IMR-90 (cell line): ENCODE measurements at regions not wholly inside any gene's neighbourhood (a gene's known extent, or its start where the extent isn't known, plus 50 kb on each side); places are given as distances from the start of the nearest gene placed in this dataset.

ENCODE experiments used
- ATAC-seq: fragments of 200-7000 bp; cut with Tn5 transposase; 2 replicates; pipeline ENCODE4 v1.9.1; 2020; ENCODE audit warnings: low read depth, mild to moderate bottlenecking, moderate library complexity
- BruUV-seq: library from RNA; stranded (reverse); fragments of 400-500 nt; replicated peaks from 2 replicates; lab custom pipeline; 2021; lab: Mats Ljungman, UMichigan
- CTCF ChIA-PET: fragments of 300-600 bp; formaldehyde crosslinking; extraction: SDS; loops from one replicate; lab custom pipeline; 2021; ENCODE audit warnings: antibody characterized with exemption; lab: Yijun Ruan, JAX
- POLR2A ChIA-PET: fragments of 300-600 bp; sonication (Branson Sonifier 250); formaldehyde crosslinking; loops from one replicate; lab custom pipeline; 2022; ENCODE audit warnings: antibody characterized with exemption; ENCODE audit not compliant: unreplicated experiment; lab: Charles Lee
- DNase-seq: peaks from one replicate; pipeline ENCODE4 v3.0.0; 2013
- H2AFZ ChIP-seq: replicated peaks from 2 replicates; pipeline ENCODE3; 2013; ENCODE audit warnings: low read length, mild to moderate bottlenecking; ENCODE audit not compliant: poor library complexity
- H2AK5ac ChIP-seq: 2 replicates; pipeline ENCODE4 v1.6.1; 2013; ENCODE audit warnings: low read depth, low read length, inconsistent platforms
- H2AK9ac ChIP-seq: replicated peaks from 2 replicates; pipeline ENCODE3; 2013; ENCODE audit warnings: mild to moderate bottlenecking, low read depth, low read length, moderate library complexity; ENCODE audit not compliant: poor library complexity
- H2BK120ac ChIP-seq: 2 replicates; pipeline ENCODE4 v1.6.1; 2013; ENCODE audit warnings: low read depth, low read length, inconsistent platforms
- H2BK15ac ChIP-seq: 3 replicates; pipeline ENCODE4 v1.6.1; 2013; ENCODE audit warnings: low read depth, low read length, inconsistent platforms
- H2BK20ac ChIP-seq: 2 replicates; pipeline ENCODE4 v1.6.1; 2013; ENCODE audit warnings: low read depth, mild to moderate bottlenecking, inconsistent platforms, low read length, moderate library complexity
- H2BK5ac ChIP-seq: 2 replicates; pipeline ENCODE4 v1.6.1; 2013; ENCODE audit warnings: mild to moderate bottlenecking, low read depth, low read length, inconsistent platforms; ENCODE audit not compliant: poor library complexity, severe bottlenecking
- H3K14ac ChIP-seq: replicated peaks from 2 replicates; pipeline ENCODE4 v1.6.1; 2013; ENCODE audit warnings: low read depth, low read length, inconsistent platforms
- H3K18ac ChIP-seq: 2 replicates; pipeline ENCODE4 v1.6.1; 2013; ENCODE audit warnings: low read depth, low read length, control low read depth
- H3K23ac ChIP-seq: 2 replicates; pipeline ENCODE4 v1.6.1; 2013; ENCODE audit warnings: low read depth, low read length, inconsistent platforms
- H3K27ac ChIP-seq: 2 replicates; pipeline ENCODE4 v1.5.1; 2013; ENCODE audit warnings: mild to moderate bottlenecking, control low read depth, low read length; ENCODE audit not compliant: insufficient read depth
- H3K27me3 ChIP-seq: 2 replicates; pipeline ENCODE4 v1.6.1; 2013; ENCODE audit warnings: low read length; ENCODE audit not compliant: control insufficient read depth, insufficient read depth
- H3K36me3 ChIP-seq: 2 replicates; pipeline ENCODE4 v1.6.1; 2013; ENCODE audit warnings: low read length, mixed read lengths; ENCODE audit not compliant: control insufficient read depth, insufficient read depth
- H3K4ac ChIP-seq: 2 replicates; pipeline ENCODE4 v1.6.1; 2013; ENCODE audit warnings: low read depth, low read length, inconsistent platforms
- H3K4me1 ChIP-seq: 2 replicates; pipeline ENCODE4 v1.6.1; 2013; ENCODE audit warnings: low read length, mixed read lengths; ENCODE audit not compliant: control insufficient read depth, insufficient read depth
- H3K4me2 ChIP-seq: 2 replicates; pipeline ENCODE4 v1.6.1; 2013; ENCODE audit warnings: low read depth, mild to moderate bottlenecking, control low read depth, low read length, moderate library complexity
- H3K4me3 ChIP-seq: 2 replicates; pipeline ENCODE4 v1.5.1; 2013; ENCODE audit warnings: low read depth, mild to moderate bottlenecking, control low read depth, low read length, moderate library complexity; ENCODE audit not compliant: insufficient read depth
- H3K56ac ChIP-seq: 2 replicates; pipeline ENCODE4 v1.6.1; 2013; ENCODE audit warnings: low read length, inconsistent platforms; ENCODE audit not compliant: insufficient read depth; ENCODE audit errors: extremely low read depth
- H3K79me1 ChIP-seq, 2 experiments: 2 replicates each; pipeline ENCODE4 v1.6.1; 2013; ENCODE audit warnings: low read length in 2 of 2, inconsistent platforms in 1 of 2, low read depth in 1 of 2
- H3K9ac ChIP-seq: 2 replicates; pipeline ENCODE4 v1.6.1; 2013; ENCODE audit warnings: low read depth, low read length, control low read depth
- H3K9me1 ChIP-seq: 2 replicates; pipeline ENCODE4 v1.6.1; 2013; ENCODE audit warnings: low read length, inconsistent platforms; ENCODE audit not compliant: insufficient read depth
- H3K9me3 ChIP-seq: 2 replicates; pipeline ENCODE4 v1.6.1; 2013; ENCODE audit warnings: low read length; ENCODE audit not compliant: control insufficient read depth, insufficient read depth
- H4K20me1 ChIP-seq: 2 replicates; pipeline ENCODE4 v1.6.1; 2013; ENCODE audit warnings: low read length, inconsistent platforms; ENCODE audit not compliant: insufficient read depth
- H4K5ac ChIP-seq: 2 replicates; pipeline ENCODE4 v1.6.1; 2013; ENCODE audit warnings: mild to moderate bottlenecking, low read depth, low read length, control low read depth
- H4K8ac ChIP-seq, 2 experiments: 2 replicates each; pipeline ENCODE4 v1.6.1; 2013; ENCODE audit warnings: low read depth in 2 of 2, low read length in 2 of 2, control low read depth in 1 of 2, inconsistent platforms in 1 of 2
- H4K91ac ChIP-seq: 2 replicates; pipeline ENCODE4 v1.6.1; 2013; ENCODE audit warnings: low read depth, low read length, inconsistent platforms; ENCODE audit not compliant: insufficient read depth
- BHLHE40 ChIP-seq: fragments of 150-350 bp; IDR thresholded peaks from 2 replicates; pipeline ENCODE4 v1.6.1; 2016; ENCODE audit warnings: mild to moderate bottlenecking, low read depth, low read length
- CEBPB ChIP-seq: IDR thresholded peaks from 2 replicates; pipeline ENCODE4 v1.6.1; 2012; ENCODE audit warnings: low read depth, low read length, improper control_type of control experiment
- CHD1 ChIP-seq: IDR thresholded peaks from 2 replicates; pipeline ENCODE4 v1.6.1; 2012; ENCODE audit warnings: low read depth, low read length, improper control_type of control experiment
- FOS ChIP-seq: fragments of 150-350 bp; IDR thresholded peaks from 2 replicates; pipeline ENCODE4 v1.6.1; 2016; ENCODE audit warnings: low read depth, low read length
- MAFK ChIP-seq: IDR thresholded peaks from 2 replicates; pipeline ENCODE4 v1.6.1; 2012; ENCODE audit warnings: low read depth, low read length, improper control_type of control experiment
- MAZ ChIP-seq: IDR thresholded peaks from 2 replicates; pipeline ENCODE4 v1.6.1; 2012; ENCODE audit warnings: low read depth, mild to moderate bottlenecking, low read length, improper control_type of control experiment, moderate library complexity, borderline replicate concordance
- MXI1 ChIP-seq: IDR thresholded peaks from 2 replicates; pipeline ENCODE4 v1.6.1; 2012; ENCODE audit warnings: low read depth, mild to moderate bottlenecking, low read length, moderate library complexity, borderline replicate concordance
- NFE2L2 ChIP-seq: fragments of 150-350 bp; IDR thresholded peaks from 2 replicates; pipeline ENCODE4 v1.6.1; 2016; ENCODE audit warnings: low read depth, mild to moderate bottlenecking, low read length
- POLR2A ChIP-seq: IDR thresholded peaks from 2 replicates; pipeline ENCODE4 v1.6.1; 2012; ENCODE audit warnings: mild to moderate bottlenecking, low read depth, low read length
- RAD21 ChIP-seq: IDR thresholded peaks from 2 replicates; pipeline ENCODE4 v1.6.1; 2012; ENCODE audit warnings: low read length, improper control_type of control experiment
- RCOR1 ChIP-seq: IDR thresholded peaks from 2 replicates; pipeline ENCODE4 v1.6.1; 2012; ENCODE audit warnings: mild to moderate bottlenecking, low read length, improper control_type of control experiment; ENCODE audit not compliant: insufficient replicate concordance
- RFX5 ChIP-seq: IDR thresholded peaks from 2 replicates; pipeline ENCODE4 v1.8.0; 2012; ENCODE audit warnings: low read depth, mild to moderate bottlenecking, low read length, moderate library complexity
- SMC3 ChIP-seq: fragments of 150-350 bp; IDR thresholded peaks from 2 replicates; pipeline ENCODE4 v1.6.1; 2016; ENCODE audit warnings: low read depth, mild to moderate bottlenecking, antibody characterized with exemption, low read length, moderate library complexity
- WGBS, 2 experiments: methylation state at CpG; one replicate each; pipeline versions ENCODE4 v1.1.5 to v1.1.7; 2013; ENCODE audit warnings: missing lambda C conversion rate in 2 of 2; ENCODE audit not compliant: insufficient read length in 1 of 2; ENCODE audit errors: extremely low coverage in 2 of 2; 5-methylcytosine and 5-hydroxymethylcytosine counted together
- dilution Hi-C: fragments of 300-500 bp; cut with HindIII; formaldehyde crosslinking; loops from one replicate; pipeline ENCODE4 v1.14.3; 2018; ENCODE audit warnings: low sequenced_read_pairs; ENCODE audit not compliant: unreplicated experiment
- in situ Hi-C: fragments of 300-500 bp; cut with MboI; formaldehyde crosslinking; loops from 3 replicates; pipeline ENCODE4 v1.14.3; 2019; ENCODE audit warnings: low sequenced_read_pairs, inconsistent platforms, mixed read lengths
- intact Hi-C: fragments of 100-400 bp; cut with micrococcal nuclease; formaldehyde crosslinking; loops from 2 replicates; pipeline ENCODE4 v1.10.0; 2022
- TF ChIP-seq, protein P1 (sequence below): conservative IDR thresholded peaks from 2 replicates; pipeline ENCODE4 v1.5.1; 2012; ENCODE audit warnings: mild to moderate bottlenecking, low read depth, low read length, improper control_type of control experiment
- TF ChIP-seq, protein P2 (sequence below): fragments of 150-350 bp; IDR thresholded peaks from 2 replicates; pipeline ENCODE4 v1.6.1; 2016; ENCODE audit warnings: low read depth, mild to moderate bottlenecking, low read length, moderate library complexity, borderline replicate concordance
- TF ChIP-seq, protein P3 (sequence below): fragments of 150-350 bp; IDR thresholded peaks from 2 replicates; pipeline ENCODE4 v1.6.1; 2017; ENCODE audit warnings: mild to moderate bottlenecking, antibody characterized with exemption, low read length, low read depth

DNA sequence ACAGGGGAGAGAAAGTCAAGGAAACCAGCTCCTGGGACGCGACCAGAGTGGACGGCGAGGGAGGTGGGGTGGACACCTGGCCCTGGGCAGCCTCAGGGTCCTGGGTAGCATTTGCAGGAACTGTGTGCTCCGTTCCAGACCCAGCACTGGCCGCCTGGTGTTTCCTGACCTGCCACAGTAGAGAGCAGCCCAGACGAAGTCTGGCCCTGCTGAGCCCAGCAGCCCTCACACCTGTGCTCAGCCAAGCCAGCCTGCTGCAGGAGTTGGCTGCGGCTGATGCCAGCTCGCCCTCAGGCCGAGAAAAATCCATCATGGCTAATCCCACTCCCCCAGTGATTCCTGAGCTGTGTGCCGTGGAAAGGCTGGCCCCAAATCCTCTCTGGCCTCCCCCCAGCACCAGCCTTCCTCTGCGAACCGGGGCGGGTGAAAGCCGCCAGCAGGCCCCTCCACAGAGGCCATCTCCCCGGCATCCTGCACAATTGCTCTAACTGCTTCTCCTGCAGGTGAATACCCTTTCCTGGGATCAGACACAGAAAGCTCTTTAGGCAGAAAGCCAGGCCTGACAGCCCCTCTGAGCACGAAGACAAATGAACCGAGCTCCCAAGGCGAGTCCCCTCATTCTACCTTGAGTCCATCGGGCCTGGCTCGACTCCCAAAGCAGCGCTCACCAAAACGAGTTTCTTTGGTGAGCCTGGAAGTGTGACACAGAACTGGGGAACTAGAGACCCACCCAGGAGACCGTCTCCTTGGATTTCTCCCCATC, 88.6 kb downstream of the RTL6 start:
- dilution Hi-C loops, result no loop called here
- Histone ChIP-seq H3K14ac (no peak overlapping the region), H3K18ac (no peak overlapping the region), H3K9me1 (no peaks in the 10 kb centered on the region), H3K9me3 (no peaks in the 10 kb centered on the region), H3K4ac (no peak overlapping the region), H2BK20ac (no peak overlapping the region), H2AK5ac (no peak overlapping the region), H3K27ac (no peak overlapping the region), H3K36me3 (no peaks in the 10 kb centered on the region), H4K91ac (no peak overlapping the region), H4K20me1 (no peaks in the 10 kb centered on the region), H2BK5ac (no peak overlapping the region), H3K23ac (no peak overlapping the region), H3K4me1 (no peaks in the 10 kb centered on the region), H3K4me3 (no peak overlapping the region), H2AK9ac (no peak overlapping the region), H4K8ac (no peak overlapping the region), H3K56ac (no peak overlapping the region), H2AFZ (no peak overlapping the region), H4K5ac (no peak overlapping the region), H3K9ac (no peak overlapping the region), H3K79me1 (no peaks in the 10 kb centered on the region), H3K27me3 (peaks cover 5% of the 10 kb centered on the region; the same call in 1 of the 2 replicates), H2BK120ac (no peak overlapping the region), H2BK15ac (no peak overlapping the region), H3K4me2 (no peak overlapping the region)
- CTCF ChIA-PET, result no interaction called here
- ATAC-seq (no peak), DNase-seq (no peak)
- 70% methylated on average over 5 of the region's 24 CpGs; no CpG with 5 or more reads in 1 of the 2 experiments for WGBS, 2 experiments
- intact Hi-C loops, result no loop called here
- POLR2A ChIA-PET, result no interaction called here
- no peak for TF ChIP-seq RFX5
- TF ChIP-seq, protein P1, sequence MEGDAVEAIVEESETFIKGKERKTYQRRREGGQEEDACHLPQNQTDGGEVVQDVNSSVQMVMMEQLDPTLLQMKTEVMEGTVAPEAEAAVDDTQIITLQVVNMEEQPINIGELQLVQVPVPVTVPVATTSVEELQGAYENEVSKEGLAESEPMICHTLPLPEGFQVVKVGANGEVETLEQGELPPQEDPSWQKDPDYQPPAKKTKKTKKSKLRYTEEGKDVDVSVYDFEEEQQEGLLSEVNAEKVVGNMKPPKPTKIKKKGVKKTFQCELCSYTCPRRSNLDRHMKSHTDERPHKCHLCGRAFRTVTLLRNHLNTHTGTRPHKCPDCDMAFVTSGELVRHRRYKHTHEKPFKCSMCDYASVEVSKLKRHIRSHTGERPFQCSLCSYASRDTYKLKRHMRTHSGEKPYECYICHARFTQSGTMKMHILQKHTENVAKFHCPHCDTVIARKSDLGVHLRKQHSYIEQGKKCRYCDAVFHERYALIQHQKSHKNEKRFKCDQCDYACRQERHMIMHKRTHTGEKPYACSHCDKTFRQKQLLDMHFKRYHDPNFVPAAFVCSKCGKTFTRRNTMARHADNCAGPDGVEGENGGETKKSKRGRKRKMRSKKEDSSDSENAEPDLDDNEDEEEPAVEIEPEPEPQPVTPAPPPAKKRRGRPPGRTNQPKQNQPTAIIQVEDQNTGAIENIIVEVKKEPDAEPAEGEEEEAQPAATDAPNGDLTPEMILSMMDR, result no peak
- TF ChIP-seq FOS, result no peak
- no peak for TF ChIP-seq CHD1
- TF ChIP-seq BHLHE40, result no peak
- TF ChIP-seq RCOR1, result no peak
- no peak for TF ChIP-seq MAZ
- TF ChIP-seq MAFK, result no peak
- no peak for TF ChIP-seq RAD21
- TF ChIP-seq, protein P2, sequence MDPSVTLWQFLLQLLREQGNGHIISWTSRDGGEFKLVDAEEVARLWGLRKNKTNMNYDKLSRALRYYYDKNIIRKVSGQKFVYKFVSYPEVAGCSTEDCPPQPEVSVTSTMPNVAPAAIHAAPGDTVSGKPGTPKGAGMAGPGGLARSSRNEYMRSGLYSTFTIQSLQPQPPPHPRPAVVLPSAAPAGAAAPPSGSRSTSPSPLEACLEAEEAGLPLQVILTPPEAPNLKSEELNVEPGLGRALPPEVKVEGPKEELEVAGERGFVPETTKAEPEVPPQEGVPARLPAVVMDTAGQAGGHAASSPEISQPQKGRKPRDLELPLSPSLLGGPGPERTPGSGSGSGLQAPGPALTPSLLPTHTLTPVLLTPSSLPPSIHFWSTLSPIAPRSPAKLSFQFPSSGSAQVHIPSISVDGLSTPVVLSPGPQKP, result no peak
- no peak for TF ChIP-seq POLR2A
- no peak for TF ChIP-seq NFE2L2
- TF ChIP-seq, protein P3, sequence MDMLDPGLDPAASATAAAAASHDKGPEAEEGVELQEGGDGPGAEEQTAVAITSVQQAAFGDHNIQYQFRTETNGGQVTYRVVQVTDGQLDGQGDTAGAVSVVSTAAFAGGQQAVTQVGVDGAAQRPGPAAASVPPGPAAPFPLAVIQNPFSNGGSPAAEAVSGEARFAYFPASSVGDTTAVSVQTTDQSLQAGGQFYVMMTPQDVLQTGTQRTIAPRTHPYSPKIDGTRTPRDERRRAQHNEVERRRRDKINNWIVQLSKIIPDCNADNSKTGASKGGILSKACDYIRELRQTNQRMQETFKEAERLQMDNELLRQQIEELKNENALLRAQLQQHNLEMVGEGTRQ, result no peak
- TF ChIP-seq SMC3, result no peak
- no peak for TF ChIP-seq MXI1
- no peak for TF ChIP-seq CEBPB
- no TSS peak for BruUV-seq
- in situ Hi-C loops, result no loop called here
